Trophoblast cell (in vitro differentiated cells and primary cell): ENCODE measurements at regions not wholly inside any gene's neighbourhood (a gene's known extent, or its start where the extent isn't known, plus 50 kb on each side); places are given as distances from the start of the nearest gene placed in this dataset.

Experiments
- DNase-seq, 2 donors: peaks; one replicate each; pipeline ENCODE4 v3.0.0-alpha.2; 2016
- H2AFZ ChIP-seq: 2 replicates; pipeline ENCODE4 v1.6.1; 2013; ENCODE audit warnings: low read length, moderate library complexity, mild to moderate bottlenecking; ENCODE audit not compliant: insufficient read depth, poor library complexity
- H2AK5ac ChIP-seq: 2 replicates; pipeline ENCODE4 v1.6.1; 2013; ENCODE audit warnings: mild to moderate bottlenecking, low read length
- H2BK120ac ChIP-seq: 2 replicates; pipeline ENCODE4 v1.6.1; 2013; ENCODE audit warnings: low read length, mild to moderate bottlenecking, moderate library complexity; ENCODE audit not compliant: insufficient read depth, poor library complexity
- H2BK12ac ChIP-seq: 2 replicates; pipeline ENCODE4 v1.6.1; 2013; ENCODE audit warnings: mild to moderate bottlenecking, low read length, moderate library complexity
- H2BK5ac ChIP-seq: 2 replicates; pipeline ENCODE4 v1.6.1; 2013; ENCODE audit warnings: low read length, low read depth, moderate library complexity, mild to moderate bottlenecking; ENCODE audit not compliant: poor library complexity
- H3K14ac ChIP-seq: 2 replicates; pipeline ENCODE4 v1.6.1; 2013; ENCODE audit warnings: mild to moderate bottlenecking, low read length
- H3K18ac ChIP-seq: 2 replicates; pipeline ENCODE4 v1.6.1; 2013; ENCODE audit warnings: mild to moderate bottlenecking, low read length
- H3K23ac ChIP-seq: 2 replicates; pipeline ENCODE4 v1.6.1; 2013; ENCODE audit warnings: low read length
- H3K27ac ChIP-seq: 2 replicates; pipeline ENCODE4 v1.5.1; 2013; ENCODE audit warnings: low read depth, mild to moderate bottlenecking, inconsistent platforms, low read length, moderate library complexity
- H3K27me3 ChIP-seq: 2 replicates; pipeline ENCODE4 v1.6.1; 2013; ENCODE audit warnings: inconsistent platforms, mild to moderate bottlenecking, low read length, moderate library complexity; ENCODE audit not compliant: insufficient read depth
- H3K36me3 ChIP-seq, 2 experiments: 1 replicate in 1 of 2; 2 replicates in 1 of 2; pipeline ENCODE4 v1.6.1; 2013; ENCODE audit warnings: low read length in 2 of 2, mild to moderate bottlenecking in 2 of 2, moderate library complexity in 1 of 2; ENCODE audit not compliant: insufficient read depth in 2 of 2, control insufficient read depth in 1 of 2
- H3K4ac ChIP-seq: 2 replicates; pipeline ENCODE4 v1.6.1; 2013; ENCODE audit warnings: low read depth, mild to moderate bottlenecking, low read length, moderate library complexity
- H3K4me1 ChIP-seq, 2 experiments: 1 replicate in 1 of 2; 2 replicates in 1 of 2; pipeline ENCODE4 v1.6.1; 2013; ENCODE audit warnings: low read length in 2 of 2, mild to moderate bottlenecking in 2 of 2, moderate library complexity in 1 of 2; ENCODE audit not compliant: insufficient read depth in 2 of 2, control insufficient read depth in 1 of 2
- H3K4me2 ChIP-seq: 2 replicates; pipeline ENCODE4 v1.6.1; 2013; ENCODE audit warnings: inconsistent platforms, mild to moderate bottlenecking, low read length, moderate library complexity
- H3K4me3 ChIP-seq: 2 replicates; pipeline ENCODE4 v1.5.1; 2013; ENCODE audit warnings: mild to moderate bottlenecking, low read depth, low read length, inconsistent platforms
- H3K79me1 ChIP-seq: one replicate; pipeline ENCODE4 v1.6.1; 2013; ENCODE audit warnings: low read length
- H3K79me2 ChIP-seq: 2 replicates; pipeline ENCODE4 v1.6.1; 2013; ENCODE audit warnings: low read length, mild to moderate bottlenecking; ENCODE audit not compliant: control insufficient read depth, insufficient read depth, poor library complexity
- H3K9ac ChIP-seq: 2 replicates; pipeline ENCODE4 v1.6.1; 2013; ENCODE audit warnings: mild to moderate bottlenecking, low read length
- H3K9me3 ChIP-seq: 2 replicates; pipeline ENCODE4 v1.6.1; 2013; ENCODE audit warnings: low read depth, mild to moderate bottlenecking, control low read depth, inconsistent platforms, low read length; ENCODE audit not compliant: insufficient read depth
- H4K12ac ChIP-seq: 2 replicates; pipeline ENCODE4 v1.6.1; 2013; ENCODE audit warnings: low read depth, mild to moderate bottlenecking, low read length, moderate library complexity
- H4K8ac ChIP-seq: 2 replicates; pipeline ENCODE4 v1.6.1; 2013; ENCODE audit warnings: low read depth, mild to moderate bottlenecking, low read length, moderate library complexity
- H4K91ac ChIP-seq: one replicate; pipeline ENCODE4 v1.6.1; 2013; ENCODE audit warnings: low read depth, mild to moderate bottlenecking, low read length, moderate library complexity
- WGBS: extraction: QIAGEN DNeasy Blood & Tissue Kit; methylation state at CpG from one replicate; pipeline ENCODE4 v1.1.7; 2013; ENCODE audit warnings: missing lambda C conversion rate; ENCODE audit not compliant: insufficient read length, insufficient coverage; ENCODE audit errors: extremely low coverage; 5-methylcytosine and 5-hydroxymethylcytosine counted together

DNA sequence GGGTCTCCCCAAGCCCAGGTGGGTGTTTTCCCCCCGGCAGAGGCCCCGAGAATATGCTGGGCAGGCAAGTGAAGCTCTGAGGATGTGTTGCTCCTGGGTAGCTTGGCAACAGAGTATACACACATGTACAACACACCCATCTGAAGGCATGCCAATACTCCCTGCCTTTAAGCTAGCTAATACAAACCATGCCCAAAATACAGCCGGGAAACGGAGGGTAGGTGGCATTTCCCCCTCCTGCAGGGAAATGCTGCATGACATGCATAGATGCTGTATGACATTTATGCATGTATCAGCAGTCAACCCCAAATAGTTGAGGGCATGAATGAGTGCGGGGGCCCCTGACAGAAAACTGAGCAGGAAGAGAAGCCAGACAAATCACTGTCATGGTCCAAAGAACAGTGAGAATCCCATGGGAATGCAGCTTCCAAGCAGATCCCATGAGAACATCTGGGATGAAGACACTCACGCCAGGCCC lies 614.1 kb downstream of the EBF1 start:
- no peak overlapping the region for H3K4ac ChIP-seq
- no peak for DNase-seq

DNA sequence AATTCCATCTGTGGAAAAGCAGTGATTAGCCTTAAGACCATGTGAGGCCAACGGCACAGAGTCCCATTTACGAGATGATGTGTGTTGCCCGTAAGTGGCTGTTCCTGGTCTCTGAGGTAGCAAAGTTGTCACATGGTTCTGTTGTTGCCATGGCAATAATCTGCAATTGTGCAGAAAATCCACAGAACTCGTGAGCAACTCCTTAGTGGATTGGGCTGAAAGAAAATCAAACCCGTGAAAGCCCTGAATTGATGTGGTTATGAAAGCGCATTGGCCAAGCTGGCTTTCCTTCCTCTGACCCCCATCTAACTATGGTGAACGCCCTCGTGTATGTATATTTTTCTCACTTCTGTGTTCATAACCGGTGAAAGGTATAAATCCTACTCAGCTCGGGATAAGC lies 614.7 kb downstream of the EBF1 start:
- Histone ChIP-seq H2BK5ac (no peak overlapping the region), H3K79me2 (no peaks in the 10 kb centered on the region), H3K4me1 (no peaks in the 10 kb centered on the region), H3K4me2 (no peak overlapping the region), H3K36me3 (no peaks in the 10 kb centered on the region), H2BK12ac (no peak overlapping the region), H2BK120ac (no peak overlapping the region), H3K9me3 (no peaks in the 10 kb centered on the region), H3K23ac (no peak overlapping the region), H4K12ac (no peak overlapping the region), H3K27ac (no peak overlapping the region), H3K79me1 (no peaks in the 10 kb centered on the region), H3K4me3 (no peak overlapping the region), H3K9ac (no peak overlapping the region), H2AFZ (no peak overlapping the region), H3K27me3 (no peaks in the 10 kb centered on the region), H3K14ac (no peak overlapping the region), H4K91ac (no peak overlapping the region), H3K4ac (no peak overlapping the region), H2AK5ac (no peak overlapping the region), H3K18ac (no peak overlapping the region), H4K8ac (no peak overlapping the region)
- no CpG with 5 or more reads among the region's 10 CpGs for WGBS
- no peak for DNase-seq

More for the DNA sequence above, 614.1 kb downstream of the EBF1 start:
- H3K4me3 ChIP-seq, result no peak overlapping the region
- H3K79me2 ChIP-seq, result no peaks in the 10 kb centered on the region
- no peak overlapping the region for H4K12ac ChIP-seq
- no peaks in the 10 kb centered on the region for H3K27me3 ChIP-seq
- H3K18ac ChIP-seq, result no peak overlapping the region
- H3K9me3 ChIP-seq, result no peaks in the 10 kb centered on the region
- H2AK5ac ChIP-seq, result no peak overlapping the region
- H3K4me1 ChIP-seq, result no peaks in the 10 kb centered on the region
- H3K27ac ChIP-seq, result no peak overlapping the region
- no peak overlapping the region for H3K4me2 ChIP-seq
- H2BK5ac ChIP-seq, result no peak overlapping the region
- H3K14ac ChIP-seq, result no peak overlapping the region
- H2BK12ac ChIP-seq, result no peak overlapping the region
- H4K8ac ChIP-seq, result no peak overlapping the region
- no peak overlapping the region for H2BK120ac ChIP-seq
- H2AFZ ChIP-seq, result no peak overlapping the region
- no peak overlapping the region for H4K91ac ChIP-seq
- no peak overlapping the region for H3K23ac ChIP-seq
- no peaks in the 10 kb centered on the region for H3K36me3 ChIP-seq
- no peaks in the 10 kb centered on the region for H3K79me1 ChIP-seq
- no CpG with 5 or more reads among the region's 6 CpGs for WGBS
- no peak overlapping the region for H3K9ac ChIP-seq

DNA sequence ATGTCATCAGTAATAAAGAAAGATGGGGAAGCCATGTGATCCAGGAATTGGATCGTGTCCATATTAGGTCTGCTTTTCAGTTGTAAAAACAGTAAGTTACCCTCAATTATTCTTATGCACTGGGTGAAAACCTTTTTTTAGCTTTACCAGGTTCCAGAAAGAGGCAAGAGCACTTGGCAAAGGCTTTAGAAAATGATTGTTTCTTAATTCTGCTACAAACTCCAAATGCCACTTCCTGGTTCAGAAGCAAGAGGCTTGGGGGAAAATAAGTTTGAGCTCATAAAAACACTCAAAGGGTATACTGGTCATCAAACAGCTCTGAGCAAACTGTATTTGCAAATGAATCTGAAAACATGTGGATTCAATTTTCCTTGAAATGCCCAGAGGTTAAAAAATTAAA lies 615.6 kb downstream of the EBF1 start:
- no peaks in the 10 kb centered on the region for H3K36me3 ChIP-seq
- H3K27me3 ChIP-seq, result no peaks in the 10 kb centered on the region
- H3K23ac ChIP-seq, result no peak overlapping the region
- no peak overlapping the region for H3K4ac ChIP-seq
- H3K79me1 ChIP-seq, result no peaks in the 10 kb centered on the region
- H3K27ac ChIP-seq, result no peak overlapping the region
- H3K4me3 ChIP-seq, result no peak overlapping the region
- no peaks in the 10 kb centered on the region for H3K4me1 ChIP-seq
- no peak overlapping the region for H4K12ac ChIP-seq
- H3K9ac ChIP-seq, result no peak overlapping the region
- H2AK5ac ChIP-seq, result no peak overlapping the region
- no peak overlapping the region for H2BK120ac ChIP-seq
- no peak for DNase-seq
- no peak overlapping the region for H3K14ac ChIP-seq
- H3K79me2 ChIP-seq, result no peaks in the 10 kb centered on the region
- no peak overlapping the region for H2BK12ac ChIP-seq
- no peak overlapping the region for H3K18ac ChIP-seq
- no CpG with 5 or more reads among the region's 1 CpG for WGBS
- no peak overlapping the region for H2AFZ ChIP-seq
- H2BK5ac ChIP-seq, result no peak overlapping the region
- H4K8ac ChIP-seq, result no peak overlapping the region
- H4K91ac ChIP-seq, result no peak overlapping the region
- no peak overlapping the region for H3K4me2 ChIP-seq
- no peaks in the 10 kb centered on the region for H3K9me3 ChIP-seq

DNA sequence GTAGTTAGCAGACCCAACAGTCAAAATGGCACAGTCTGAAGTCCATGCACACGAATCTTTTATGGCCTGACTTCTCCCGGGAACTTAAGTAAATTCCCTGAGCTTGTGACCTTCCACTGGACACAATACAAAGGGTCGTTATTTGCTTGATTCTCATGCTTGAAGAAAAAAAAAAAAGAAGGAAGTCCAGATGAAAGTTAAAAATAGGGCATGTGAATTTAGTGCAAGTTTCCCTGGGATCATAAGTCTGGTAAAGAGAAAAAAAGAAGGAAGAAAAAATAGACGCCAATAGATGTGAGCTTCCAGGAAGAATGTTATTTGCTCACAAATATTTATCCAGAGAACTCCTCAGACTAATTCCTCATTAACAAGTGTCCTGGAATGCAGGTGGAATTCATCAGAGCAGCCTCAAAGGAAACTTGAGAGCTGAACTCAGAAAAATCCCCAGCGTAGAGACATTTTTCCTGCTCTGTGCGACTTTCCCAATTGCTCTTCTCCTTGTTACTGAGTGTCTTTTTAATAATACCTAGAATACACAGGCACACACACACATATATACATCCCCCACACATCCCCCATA lies 616.3 kb downstream of the EBF1 start:
- Histone ChIP-seq H3K79me1 (no peaks in the 10 kb centered on the region), H4K91ac (no peak overlapping the region), H3K27ac (no peak overlapping the region), H3K36me3 (no peaks in the 10 kb centered on the region), H2AFZ (no peak overlapping the region), H3K27me3 (no peaks in the 10 kb centered on the region), H3K4me2 (no peak overlapping the region), H2BK12ac (no peak overlapping the region), H2BK120ac (no peak overlapping the region), H3K79me2 (no peaks in the 10 kb centered on the region), H3K9ac (no peak overlapping the region), H3K4ac (no peak overlapping the region), H4K12ac (no peak overlapping the region), H3K14ac (no peak overlapping the region), H2BK5ac (no peak overlapping the region), H3K9me3 (no peaks in the 10 kb centered on the region), H3K4me1 (no peaks in the 10 kb centered on the region), H3K23ac (no peak overlapping the region), H3K18ac (no peak overlapping the region), H3K4me3 (no peak overlapping the region), H2AK5ac (no peak overlapping the region), H4K8ac (no peak overlapping the region)
- WGBS, result no CpG with 5 or more reads among the region's 6 CpGs
- DNase-seq, result peak in 1 of 2 donors; percentile 8
